Neutrophil (primary cell): ENCODE measurements at regions not wholly inside any gene's neighbourhood (a gene's known extent, or its start where the extent isn't known, plus 50 kb on each side); places are given as distances from the start of the nearest gene placed in this dataset.
A peak's percentile ranks its signal among the peaks of the same experiment; 100 is the strongest.

ENCODE experiments used
- H3K27ac ChIP-seq: fragments of 200-600 bp; sonication (generic); 2 replicates; pipeline ENCODE4 v1.5.1; 2016; ENCODE audit warnings: mild to moderate bottlenecking, moderate library complexity
- H3K27me3 ChIP-seq: fragments of 200-600 bp; sonication (generic); 2 replicates; pipeline ENCODE4 v1.6.0; 2016; ENCODE audit warnings: mild to moderate bottlenecking
- H3K36me3 ChIP-seq: fragments of 200-600 bp; sonication (generic); 2 replicates; pipeline ENCODE4 v1.5.1; 2017
- H3K4me1 ChIP-seq, 2 experiments: fragments of 200-600 bp in 1 of 2; sonication (generic) in 1 of 2; 1 replicate in 1 of 2; 2 replicates in 1 of 2; pipeline versions ENCODE4 v1.5.1 to v1.6.1; 2013 to 2016; ENCODE audit warnings: low read depth in 1 of 2, low read length in 1 of 2, mild to moderate bottlenecking in 1 of 2, moderate library complexity in 1 of 2; ENCODE audit not compliant: control insufficient read depth in 1 of 2, insufficient read depth in 1 of 2
- H3K4me3 ChIP-seq, 2 experiments: fragments of 200-600 bp in 1 of 2; sonication (generic) in 1 of 2; 1 replicate in 1 of 2; 2 replicates in 1 of 2; pipeline ENCODE4 v1.5.1; 2013 to 2016; ENCODE audit warnings: low read depth in 1 of 2, low read length in 1 of 2, mild to moderate bottlenecking in 1 of 2, moderate library complexity in 1 of 2
- H3K9me3 ChIP-seq: fragments of 200-600 bp; sonication (generic); 2 replicates; pipeline ENCODE4 v1.5.1; 2016
- CTCF ChIP-seq: fragments of 200-600 bp; sonication (generic); IDR thresholded peaks from 2 replicates; pipeline ENCODE4 v1.5.1; 2016; ENCODE audit warnings: antibody characterized with exemption

DNA sequence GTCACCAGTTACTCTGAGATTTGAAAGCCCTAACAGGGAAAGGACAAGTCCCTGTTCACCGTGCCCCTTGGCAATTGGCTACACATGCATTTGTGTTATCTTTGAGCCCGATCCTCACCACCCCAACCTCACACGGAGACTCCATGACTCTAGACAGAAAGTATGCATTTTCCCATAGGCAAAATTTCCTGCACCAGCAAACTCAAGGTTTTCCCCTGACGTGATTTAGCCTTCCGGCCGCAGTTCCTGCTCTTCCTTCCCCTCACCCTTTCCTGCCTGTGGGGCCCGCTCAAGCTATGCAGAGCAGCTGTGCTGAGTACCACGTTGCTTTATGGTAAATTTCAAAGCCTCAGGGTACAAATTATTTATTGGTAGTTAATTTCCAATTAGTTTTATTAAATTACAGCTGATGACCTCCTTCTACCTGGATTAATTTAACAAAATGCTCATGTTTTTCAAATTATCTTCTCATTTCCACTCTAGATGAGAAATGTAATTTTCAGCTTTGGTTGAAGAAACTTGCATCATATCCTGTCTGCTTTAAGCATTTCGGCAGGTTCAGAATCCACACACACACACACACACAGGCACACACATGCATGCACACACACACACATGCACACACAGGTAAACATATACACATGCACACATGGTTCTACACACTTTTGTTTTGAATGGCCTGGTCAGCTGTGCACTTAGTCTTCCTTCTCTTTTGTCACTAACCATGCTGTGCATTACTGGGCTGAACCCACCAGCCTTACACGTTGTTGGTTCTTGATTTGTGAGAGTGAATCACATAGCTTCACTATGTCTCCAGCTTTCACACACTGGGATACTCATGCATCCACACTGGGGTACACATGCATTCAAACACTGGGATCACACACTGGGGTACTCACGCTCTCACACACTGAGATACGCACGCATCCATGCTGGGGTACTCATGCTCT, 283.1 kb upstream of the PITRM1 start:
- Histone ChIP-seq H3K9me3 (no peaks in the 10 kb centered on the region), H3K4me3 (no peak overlapping the region), H3K27ac (peak overlapping the region; percentile 62), H3K27me3 (no peaks in the 10 kb centered on the region), H3K36me3 (no peaks in the 10 kb centered on the region), H3K4me1 (peaks cover 13 to 16% of the 10 kb centered on the region in 2 experiments)
- no peak for TF ChIP-seq CTCF

- H3K4me3 ChIP-seq = no peak overlapping the region
- H3K9me3 ChIP-seq = no peaks in the 10 kb centered on the region
- H3K27ac ChIP-seq = no peak overlapping the region
- no peaks in the 10 kb centered on the region for H3K36me3 ChIP-seq
- TF ChIP-seq CTCF = no peak
- H3K27me3 ChIP-seq = no peaks in the 10 kb centered on the region
- H3K4me1 ChIP-seq = peaks cover 13 to 16% of the 10 kb centered on the region in 2 experiments
Observed at GRCh38 chr10:3452683-3453361, 280.2 kb upstream of the PITRM1 start.

DNA sequence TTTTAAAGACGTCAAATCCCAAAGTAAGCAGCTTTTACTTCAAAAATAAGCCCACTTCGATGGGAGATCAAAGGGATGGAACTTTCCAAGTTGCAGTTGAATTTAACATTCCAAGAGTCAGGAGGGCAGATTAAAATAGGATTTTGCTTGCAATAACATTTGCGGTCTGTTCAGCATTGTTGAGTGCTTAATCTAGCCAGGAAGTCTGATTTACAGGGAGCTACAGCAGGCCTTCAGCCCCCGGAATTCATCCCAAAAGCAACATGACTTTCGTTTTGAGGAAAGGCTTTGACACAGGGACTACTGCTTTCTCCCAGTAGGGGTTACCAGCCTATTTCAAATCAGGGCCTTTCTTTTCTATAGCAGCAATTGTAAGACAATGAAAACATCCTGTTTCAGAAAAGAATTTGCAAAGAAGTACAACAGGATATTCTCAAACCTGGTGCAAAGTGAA, 279.6 kb upstream of the PITRM1 start:
- TF ChIP-seq CTCF = no peak
- Histone ChIP-seq H3K27ac (no peak overlapping the region), H3K4me1 (peaks cover 13 to 16% of the 10 kb centered on the region in 2 experiments), H3K9me3 (no peaks in the 10 kb centered on the region), H3K36me3 (no peaks in the 10 kb centered on the region), H3K4me3 (no peak overlapping the region), H3K27me3 (no peaks in the 10 kb centered on the region)

- Histone ChIP-seq H3K4me3 (no peak overlapping the region), H3K27me3 (no peaks in the 10 kb centered on the region), H3K36me3 (no peaks in the 10 kb centered on the region), H3K27ac (no peak overlapping the region), H3K4me1 (peaks cover 13 to 16% of the 10 kb centered on the region in 2 experiments), H3K9me3 (no peaks in the 10 kb centered on the region)
- no peak for TF ChIP-seq CTCF
Observed at GRCh38 chr10:3451516-3452172, 279.1 kb upstream of the PITRM1 start.

DNA sequence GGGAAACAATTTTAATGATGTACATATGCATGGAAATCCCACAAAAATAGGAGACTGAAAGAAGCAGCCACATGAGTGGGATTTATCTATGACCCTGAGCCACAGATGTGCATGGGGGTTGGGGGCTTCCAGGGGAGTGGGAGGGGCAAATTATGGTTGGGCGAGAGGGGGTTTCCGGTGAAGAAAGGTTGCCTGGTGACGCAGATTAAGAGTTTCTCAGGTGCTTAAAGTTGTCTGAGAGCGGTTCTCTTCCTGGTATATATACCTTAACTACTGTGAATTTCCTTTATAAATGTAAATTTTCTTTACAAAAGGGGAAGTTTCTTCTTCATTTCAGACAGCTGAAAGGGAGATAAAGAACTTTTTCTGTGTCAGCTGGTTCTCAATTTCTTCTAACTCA, 273.6 kb upstream of the PITRM1 start:
- Histone ChIP-seq H3K4me3 (no peak overlapping the region), H3K27ac (no peak overlapping the region), H3K4me1 (no peaks in the 10 kb centered on the region), H3K27me3 (no peaks in the 10 kb centered on the region), H3K9me3 (no peaks in the 10 kb centered on the region), H3K36me3 (no peaks in the 10 kb centered on the region)
- no peak for TF ChIP-seq CTCF
